ENCODE measurements at regions not wholly inside any gene's neighbourhood (a gene's known extent, or its start where the extent isn't known, plus 50 kb on each side); places are given as distances from the start of the nearest gene placed in this dataset.
"Not testable (repeated sequence)": the region's sequence is repeated elsewhere in the genome, so short reads cannot be mapped to it uniquely, and the experiment has no call there.

DNA sequence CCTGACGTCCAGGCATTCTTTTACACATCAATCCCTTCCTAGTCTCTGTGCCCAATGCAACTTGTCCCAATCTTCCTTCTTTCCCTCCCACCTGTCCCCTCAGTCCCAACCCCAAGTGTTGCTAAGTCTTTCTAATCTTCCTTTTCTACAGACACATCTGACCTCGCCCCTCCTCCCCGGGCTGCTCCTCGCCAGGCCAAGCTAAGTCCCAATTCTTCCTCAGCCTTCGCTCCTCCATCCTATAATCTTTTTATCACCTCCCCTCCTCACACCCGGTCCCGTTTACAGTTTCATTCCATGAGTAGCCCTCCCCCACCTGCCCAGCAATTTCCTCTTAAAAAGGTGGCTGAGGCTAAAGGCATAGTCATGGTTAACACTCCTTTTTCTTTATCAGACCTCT is 413.3 kb upstream of the ST8SIA4 start:
- not testable (repeated sequence) for DNase-seq

DNA sequence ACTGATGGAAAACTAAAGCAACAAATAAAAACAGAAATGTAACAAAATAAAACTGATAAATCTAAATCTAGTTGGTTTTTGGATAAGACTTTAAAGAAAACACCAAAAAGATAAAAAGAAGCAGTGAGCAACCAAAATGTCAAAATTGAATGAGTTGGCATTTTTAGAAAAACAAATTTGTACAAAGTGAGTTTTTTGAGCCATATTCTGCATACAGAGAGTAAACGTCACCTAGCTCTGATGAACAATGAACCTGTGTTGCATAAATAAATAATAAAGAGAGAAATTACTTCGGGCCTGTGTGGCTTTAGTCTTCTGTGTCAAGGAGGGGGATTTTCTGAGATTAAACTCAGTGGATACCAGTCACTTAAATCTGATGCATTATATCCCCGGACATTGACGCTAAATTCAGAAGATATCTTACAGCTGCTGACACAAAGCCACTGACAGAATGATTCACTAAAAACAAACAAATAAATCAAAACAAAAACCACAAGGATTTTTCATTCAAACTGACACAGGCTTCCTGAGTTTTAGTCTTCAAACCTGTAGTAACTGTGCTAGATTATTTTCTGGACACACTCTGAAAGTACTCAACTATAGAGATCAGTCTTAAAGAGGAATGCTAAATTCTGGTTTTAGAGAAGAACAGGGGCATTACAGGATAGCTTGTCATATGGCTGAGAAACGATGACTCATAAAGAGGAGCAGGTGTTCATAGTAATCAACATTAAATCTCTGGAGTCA is 403.5 kb upstream of the ST8SIA4 start:
- no peak for DNase-seq

DNA sequence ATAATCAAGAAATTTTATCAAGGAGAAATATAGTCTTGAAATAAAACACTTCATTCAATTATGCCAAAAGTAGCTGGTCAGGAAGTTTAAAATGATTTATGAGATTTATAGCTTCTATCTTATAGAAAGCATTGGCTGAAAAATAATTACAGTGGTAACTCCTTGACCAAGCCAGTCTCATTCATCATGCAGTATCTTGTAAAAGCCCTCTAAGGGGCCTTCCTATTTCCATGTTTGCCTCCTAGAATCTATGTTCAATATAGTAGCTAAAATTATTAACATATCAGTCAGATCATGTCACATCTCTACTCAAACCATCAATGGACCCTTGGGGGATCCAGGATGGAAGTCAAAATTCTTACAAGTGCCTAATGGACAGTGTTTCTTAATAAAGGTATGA is 393.4 kb upstream of the ST8SIA4 start:
- no peak for DNase-seq

DNA sequence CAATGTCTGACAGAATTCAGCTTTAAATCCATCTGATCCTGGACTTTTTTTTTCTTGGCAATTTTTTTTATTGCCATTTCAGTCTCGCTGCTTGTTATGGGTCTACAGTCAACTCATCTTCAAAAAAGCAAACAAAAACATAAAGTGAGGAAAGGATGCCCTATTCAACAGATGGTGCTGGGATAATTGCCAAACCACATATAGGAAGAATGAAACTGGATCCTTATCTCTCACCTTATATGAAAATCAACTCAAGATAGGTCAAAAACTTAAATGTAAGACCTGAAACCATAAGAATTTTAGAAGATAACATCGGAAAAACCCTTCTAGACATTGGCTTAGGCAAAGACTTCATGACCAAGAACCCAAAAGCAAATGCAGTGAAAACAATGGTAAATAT is 389.1 kb upstream of the ST8SIA4 start:
- DNase-seq: no peak

DNA sequence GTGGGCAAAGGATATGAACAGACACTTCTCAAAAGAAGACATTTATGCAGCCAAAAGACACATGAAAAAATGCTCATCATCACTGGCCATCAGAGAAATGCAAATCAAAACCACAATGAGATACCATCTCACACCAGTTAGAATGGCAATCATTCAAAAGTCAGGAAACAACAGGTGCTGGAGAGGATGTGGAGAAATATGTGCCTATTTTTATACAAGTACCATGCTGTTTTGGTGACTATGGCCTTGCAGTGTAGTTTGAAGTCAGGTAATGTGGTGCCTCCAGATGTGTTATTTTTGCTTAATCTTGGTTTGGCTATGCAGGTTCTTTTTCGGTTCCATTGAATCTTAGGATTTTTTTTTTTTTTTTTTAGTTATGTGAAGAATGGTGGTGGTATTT is 387.7 kb upstream of the ST8SIA4 start:
- not testable (repeated sequence) for DNase-seq

DNA sequence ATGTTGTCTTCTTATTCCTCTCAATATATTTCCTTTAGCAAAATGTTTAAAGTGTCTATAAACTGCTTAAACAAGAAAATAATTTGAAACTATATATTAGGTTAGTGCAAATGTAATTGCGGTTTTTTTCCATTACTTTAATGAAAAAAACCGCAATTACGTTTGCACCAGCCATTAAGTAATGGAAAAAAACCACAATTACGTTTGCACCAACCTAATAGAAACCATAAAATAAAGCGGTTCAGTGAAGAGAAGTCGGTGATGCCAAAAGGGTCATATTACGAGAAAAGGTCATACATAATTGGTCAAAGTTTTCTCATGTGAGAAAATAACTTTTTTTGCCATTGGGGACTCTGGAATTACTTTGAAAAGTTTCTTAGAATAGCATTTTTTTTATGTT is 385.6 kb upstream of the ST8SIA4 start:
- no peak for DNase-seq

DNA sequence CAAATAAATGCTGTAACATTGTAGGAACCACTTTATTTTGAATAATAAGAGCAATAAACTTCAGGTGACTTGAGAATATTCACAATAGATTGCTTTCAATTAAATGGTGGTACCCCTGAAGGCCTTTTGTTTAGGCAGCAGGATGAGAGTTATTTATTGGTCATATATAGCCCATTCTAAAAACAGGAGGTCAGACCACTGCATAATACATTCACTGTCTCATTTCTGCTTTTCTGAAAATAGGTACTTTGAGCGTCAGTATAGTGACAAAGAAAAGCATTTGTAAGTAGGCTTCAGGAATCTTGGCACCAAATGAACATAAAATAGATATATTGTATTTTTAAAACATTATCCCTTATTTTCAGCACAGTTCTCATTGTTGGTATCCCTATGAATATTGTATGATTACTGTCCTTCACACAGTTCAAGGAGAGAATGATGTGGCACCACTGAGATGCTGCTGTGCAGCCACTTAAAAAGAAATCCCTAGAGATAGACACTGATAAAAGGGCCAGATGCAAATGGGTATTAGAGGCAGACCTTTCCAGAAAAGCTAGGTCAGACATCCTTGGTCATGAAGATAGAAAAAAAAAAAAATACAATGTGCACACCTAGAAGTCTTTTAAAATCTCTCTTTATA is 381.8 kb upstream of the ST8SIA4 start:
- DNase-seq: no peak

DNA sequence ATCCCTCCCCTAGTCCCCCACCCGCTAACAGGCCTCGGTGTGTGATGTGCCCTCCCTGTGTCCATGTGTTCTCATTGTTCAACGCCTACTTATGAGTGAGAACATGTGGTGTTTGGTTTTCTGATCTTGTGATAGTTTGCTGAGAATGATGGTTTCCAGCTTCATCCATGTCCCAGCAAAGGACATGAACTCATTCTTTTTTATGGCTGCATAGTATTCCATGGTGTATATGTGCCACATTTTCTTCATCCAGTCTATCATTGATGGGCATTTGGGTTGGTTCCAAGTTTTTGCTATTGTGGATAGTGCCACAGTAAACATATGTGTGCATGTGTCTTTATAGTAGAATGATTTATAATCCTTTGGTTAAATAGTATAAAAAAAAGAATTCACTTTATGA is 380.9 kb upstream of the ST8SIA4 start:
- not testable (repeated sequence) for DNase-seq

DNA sequence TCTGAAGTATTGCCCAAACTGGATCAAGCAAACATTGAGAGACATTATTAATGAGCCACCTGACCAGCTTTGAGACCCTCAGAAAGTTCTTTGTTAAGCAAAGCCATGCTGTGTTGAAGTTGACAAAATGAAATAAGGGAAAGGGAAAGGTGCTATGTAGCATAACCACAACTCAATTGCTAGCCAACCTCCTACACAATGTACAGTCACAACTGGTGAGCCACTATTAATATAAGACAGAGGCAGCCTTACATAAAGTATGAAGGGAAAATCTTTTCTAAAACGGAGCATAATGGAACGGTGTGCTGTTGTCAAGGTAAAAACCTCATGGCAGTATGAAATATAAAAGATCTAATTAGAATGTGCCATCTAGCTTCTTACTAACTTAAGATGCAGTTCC is 375.8 kb upstream of the ST8SIA4 start:
- DNase-seq: no peak

DNA sequence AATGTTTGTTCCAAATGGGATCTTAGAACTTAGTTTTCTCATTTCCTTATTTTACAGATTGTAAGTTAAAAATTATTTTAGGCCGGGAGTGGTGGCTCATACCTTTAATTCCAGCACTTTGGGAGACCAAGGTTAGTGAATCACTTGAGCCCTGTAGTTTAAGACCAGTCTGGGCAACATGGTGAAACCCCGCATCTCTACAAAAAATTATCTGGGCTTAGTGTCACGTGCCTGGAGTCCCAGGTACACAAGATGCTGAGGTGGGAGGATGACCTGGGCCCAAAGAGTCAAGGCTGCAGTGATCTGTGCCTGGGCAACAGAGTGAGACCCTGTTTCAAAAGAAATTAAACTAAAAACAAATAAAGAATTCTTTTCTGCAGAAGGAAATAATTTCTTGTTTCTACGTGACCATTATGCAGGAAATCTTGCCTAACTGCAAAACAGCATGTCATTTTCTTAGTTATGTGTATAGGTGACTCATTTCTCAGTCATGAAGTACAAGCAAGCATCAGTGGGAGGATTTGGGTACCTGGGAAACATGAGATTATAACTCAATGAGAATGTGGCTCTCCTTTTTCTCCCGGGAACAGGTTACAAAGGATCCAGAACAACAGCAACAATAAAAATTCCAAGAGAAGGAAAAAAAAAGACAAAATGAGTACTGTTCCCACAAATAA is 375.1 kb upstream of the ST8SIA4 start:
- no peak for DNase-seq

DNA sequence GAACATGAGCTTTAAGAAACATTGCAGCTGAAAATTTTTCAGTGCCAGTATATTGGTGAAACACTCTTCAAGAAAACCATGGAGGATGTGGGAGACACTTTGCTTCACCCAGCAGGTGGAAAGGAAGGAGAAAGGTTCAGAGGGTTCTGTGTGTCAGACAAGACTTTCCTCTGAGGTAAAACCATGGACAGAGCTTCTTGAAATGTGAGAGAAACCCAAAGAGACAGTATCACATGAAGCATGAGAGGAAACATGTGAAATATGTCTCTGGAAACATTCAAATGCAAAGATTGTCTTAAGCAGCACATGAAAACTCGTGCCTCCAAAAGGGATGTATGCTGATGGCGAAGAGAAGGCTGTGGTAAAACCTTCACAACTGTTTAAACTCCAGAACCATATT is 368.9 kb upstream of the ST8SIA4 start:
- no peak for DNase-seq

DNA sequence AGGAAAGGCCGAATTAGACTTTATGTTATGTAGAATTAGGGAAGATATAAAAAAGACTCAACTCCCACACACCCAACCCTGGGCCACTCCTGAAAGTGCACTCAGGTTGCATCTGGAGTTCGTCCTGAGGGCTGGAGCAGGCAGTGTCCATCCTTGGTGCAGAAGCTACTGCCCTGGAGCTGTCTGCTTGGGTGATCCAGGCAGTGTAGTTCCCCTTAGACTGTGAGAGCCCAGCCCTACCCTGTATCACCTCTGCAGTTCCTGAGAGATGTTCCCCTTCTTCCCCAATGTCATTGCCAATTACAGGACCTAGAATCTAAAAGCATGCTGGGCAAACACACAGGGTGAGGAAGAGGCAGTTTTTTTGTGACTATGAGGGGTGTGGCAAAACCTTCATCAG is 368.3 kb upstream of the ST8SIA4 start:
- DNase-seq: no peak

DNA sequence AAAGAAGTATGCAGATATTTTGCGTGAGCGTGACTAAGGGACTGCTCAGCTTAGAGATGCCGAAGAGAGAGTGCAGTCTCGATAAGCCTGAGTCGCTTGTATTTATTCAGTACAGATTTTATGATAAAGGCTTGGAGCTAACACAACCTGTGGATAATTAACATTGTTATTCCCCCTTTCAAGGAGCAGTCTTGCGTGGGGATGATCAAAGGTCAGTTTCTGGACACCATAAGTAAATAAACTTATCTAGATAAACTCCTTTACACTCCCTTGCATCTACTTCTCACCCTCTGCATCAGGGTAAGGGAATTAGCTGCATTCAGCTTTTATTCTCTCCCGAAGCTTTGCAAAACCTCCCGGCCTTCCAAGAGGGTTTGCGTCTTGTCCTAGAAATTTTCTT is 357.8 kb upstream of the ST8SIA4 start:
- DNase-seq: no peak

DNA sequence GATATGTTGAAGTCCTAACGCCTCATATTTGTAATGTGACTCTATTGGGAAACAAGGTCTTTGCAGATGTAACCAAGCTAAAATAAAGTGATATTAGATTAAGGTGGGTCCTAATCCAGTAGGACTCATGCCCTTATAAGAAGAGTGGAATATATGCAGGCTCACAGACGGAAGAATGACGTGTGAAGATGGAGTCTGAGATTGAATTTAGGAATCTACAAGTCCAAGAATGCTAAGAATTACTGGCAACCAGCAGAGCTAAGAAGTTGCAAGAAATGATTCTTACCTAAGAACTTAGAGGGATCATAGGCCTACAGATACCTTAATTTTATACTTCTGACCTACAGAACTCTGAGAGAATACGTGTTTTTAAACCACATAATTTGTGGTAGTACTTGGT is 350.0 kb upstream of the ST8SIA4 start:
- DNase-seq: no peak

DNA sequence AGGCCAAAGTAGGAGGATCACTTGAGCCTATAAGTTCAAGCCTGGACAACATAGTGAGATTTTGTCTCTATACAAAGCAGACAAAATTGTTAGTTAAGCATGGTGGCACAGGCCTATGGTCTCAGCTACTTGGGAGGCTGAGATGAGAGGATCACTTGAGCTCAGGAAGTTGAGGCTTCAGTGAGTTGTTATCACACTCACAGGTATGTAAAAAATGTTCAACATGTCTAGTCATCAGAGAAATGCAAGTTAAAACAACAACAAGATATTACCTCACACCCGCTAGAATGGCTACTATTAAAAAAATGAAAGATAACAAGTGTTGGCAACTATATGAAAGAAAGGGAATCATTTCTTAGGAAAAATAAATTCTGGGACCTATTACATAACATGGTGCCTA is 341.5 kb upstream of the ST8SIA4 start:
- no peak for DNase-seq

DNA sequence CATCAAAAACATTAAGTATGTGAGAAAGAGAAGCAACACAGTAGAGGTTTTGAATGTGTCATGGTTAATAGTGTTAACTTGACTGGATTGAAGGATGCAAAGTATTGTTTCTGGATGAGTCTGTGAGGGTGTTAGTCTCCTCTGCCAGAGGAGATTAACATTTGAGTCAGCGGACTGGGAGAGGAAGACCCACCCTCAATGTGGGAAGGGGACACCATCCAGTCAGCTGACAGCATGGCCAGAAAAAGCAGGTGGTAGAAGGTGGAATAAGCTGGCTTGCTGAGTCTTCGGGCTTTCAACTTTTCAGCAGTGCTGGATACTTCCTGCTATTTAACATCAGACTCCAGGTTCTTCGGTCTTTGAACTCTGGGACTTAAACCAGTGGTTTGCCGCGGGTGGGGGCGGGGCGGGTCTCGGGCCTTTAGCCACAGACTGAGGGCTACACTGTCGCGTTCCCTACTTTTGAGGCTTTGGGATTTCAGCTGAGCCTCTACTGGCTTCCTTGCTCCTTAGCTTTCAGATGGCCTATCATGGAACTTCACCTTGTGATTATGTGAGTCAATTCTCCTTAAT is 309.9 kb upstream of the ST8SIA4 start:
- no peak for DNase-seq

DNA sequence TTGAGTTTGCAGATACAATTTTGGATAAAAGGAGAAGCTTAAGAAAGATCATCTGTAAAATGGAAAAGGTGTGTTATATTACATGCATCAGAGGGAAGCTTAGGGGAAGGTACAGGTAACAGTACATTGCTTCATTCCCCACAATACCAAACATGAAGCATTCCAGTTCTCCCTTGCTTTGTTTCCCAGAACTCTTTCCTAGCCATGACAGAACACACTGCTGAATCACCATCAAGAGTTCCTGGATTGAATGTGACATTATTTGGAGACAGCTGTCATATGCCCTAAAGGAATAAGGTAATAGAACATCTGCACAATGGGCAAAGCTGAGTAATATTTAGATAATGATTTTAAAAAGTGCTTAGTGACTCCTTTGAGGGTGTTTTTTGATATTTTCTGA is 303.5 kb upstream of the ST8SIA4 start:
- DNase-seq: no peak

DNA sequence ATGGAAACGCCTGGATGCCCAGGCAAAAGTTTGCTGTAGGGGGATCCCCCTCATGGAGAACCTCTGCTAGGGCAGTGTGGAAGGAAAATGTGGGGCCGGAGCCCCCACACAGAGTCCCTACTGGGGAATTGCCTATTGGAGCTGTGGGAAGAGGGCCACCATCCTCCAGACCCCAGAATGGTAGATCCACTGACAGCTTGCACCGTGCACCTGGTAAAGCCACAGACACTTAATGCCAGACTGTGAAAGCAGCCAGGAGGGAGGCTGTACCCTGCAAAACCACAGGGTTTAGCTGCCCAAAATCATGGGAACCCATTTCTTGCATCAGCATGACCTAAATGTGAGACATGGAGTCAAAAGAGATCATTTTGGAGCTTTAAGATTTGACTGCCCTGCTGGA is 302.0 kb upstream of the ST8SIA4 start:
- DNase-seq: not testable (repeated sequence)

DNA sequence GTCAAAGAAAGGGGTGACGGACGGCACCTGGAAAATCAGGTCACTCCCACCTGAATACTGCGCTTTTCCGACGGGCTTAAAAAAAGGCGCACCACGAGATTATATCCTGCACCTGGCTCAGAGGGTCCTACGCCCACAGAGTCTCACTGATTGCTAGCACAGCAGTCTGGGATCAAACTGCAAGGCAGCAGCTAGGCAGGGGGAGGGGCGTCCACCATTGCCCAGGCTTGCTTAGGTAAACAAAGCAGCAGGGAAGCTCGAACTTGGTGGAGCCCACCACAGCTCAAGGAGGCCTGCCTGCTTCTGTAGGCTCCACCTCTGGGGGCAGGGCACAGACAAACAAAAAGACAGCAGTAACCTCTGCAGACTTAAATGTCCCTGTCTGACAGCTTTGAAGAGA is 277.3 kb upstream of the ST8SIA4 start:
- DNase-seq: not testable (repeated sequence)

DNA sequence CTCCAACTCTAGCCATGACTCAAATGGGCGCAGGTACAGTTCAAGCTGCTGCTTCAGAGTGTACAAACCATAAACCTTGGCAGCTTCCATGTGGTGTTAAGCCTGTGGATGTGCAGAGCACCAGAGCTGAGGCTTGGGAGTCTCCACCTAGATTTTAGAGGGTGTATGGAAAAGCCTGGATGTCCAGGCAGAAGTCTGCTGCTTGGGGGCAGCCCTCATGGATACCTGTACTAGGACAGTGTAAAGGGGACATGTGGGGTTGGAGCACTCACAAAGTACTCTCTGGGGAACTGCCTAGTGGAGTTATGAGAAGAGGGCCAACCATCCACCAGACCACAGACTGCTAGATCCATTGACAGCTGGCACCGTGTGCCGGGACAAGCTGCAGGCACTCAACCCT is 273.5 kb upstream of the ST8SIA4 start:
- DNase-seq: no peak

DNA sequence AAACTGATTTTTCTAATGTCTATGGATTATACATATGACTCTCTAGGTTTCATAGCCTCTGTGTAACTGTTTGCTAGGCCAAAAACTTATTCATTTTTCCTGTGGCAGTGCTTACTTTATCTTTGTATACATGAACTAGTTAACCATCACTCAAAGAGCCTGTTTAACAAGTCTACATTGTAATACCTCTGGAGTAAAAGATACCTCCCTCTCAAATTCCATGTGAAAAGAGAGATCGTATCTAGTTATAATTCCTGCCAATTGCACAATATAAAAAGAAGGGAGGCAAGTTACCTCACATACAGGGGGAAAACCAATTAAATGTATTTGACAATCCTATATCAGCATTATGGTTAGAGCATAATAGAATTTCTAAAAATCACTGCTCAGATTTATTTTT is 271.9 kb upstream of the ST8SIA4 start:
- DNase-seq: no peak

DNA sequence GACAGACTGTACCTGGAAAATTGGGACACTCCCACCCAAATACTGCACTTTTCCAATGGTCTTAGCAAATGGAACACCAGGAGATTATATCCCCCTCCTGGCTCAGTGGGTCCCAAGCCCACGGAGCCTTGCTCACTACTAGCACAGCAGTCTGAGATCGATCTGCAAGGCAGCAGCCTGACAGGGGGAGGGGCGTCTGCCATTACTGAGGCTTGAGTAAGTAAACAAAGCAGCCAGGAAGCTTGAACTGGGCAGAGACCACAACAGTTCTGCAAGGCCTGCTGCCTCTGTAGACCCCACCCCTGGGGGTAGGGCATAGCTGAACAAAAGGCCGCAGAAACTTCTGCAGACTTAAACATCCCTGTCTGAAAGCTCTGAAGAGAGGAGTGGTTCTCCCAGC is 260.0 kb upstream of the ST8SIA4 start:
- DNase-seq: no peak

DNA sequence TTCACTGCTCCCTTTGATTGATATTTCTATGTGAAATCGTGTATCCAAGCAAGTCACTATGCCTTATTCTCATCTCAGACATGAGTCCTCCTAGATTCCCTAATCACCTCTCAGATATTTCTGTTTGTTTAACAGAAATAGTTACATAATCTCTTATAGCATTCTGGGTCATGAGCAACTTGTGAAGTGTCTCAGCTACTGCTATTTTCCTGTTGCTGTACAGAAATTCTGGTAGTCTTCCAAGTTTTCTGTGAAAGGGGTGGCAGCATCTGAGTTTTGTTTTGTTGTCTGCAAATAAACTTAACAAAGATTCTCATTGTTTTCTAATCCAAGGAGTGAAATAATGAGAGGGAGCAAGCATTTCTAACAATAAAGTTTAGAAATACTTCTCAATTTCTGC is 256.9 kb upstream of the ST8SIA4 start:
- no peak for DNase-seq

DNA sequence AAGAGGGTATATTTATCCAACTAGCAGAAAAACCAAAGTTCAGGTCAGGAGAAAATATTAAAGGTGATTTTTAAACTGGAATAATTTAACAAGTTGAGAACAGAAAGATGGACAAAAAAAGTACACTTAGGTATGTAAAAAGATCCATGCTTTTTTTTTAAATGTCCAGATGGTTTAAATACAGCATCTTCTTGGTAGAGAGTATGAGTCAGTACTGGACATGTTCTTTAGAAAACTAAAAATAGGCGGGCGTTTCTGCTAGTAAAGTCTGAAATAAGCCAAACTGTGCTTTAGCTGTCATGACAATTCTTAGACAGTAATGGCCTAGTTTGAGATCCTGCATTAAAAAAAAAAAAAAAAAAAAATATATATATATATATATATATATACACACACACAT is 255.9 kb upstream of the ST8SIA4 start:
- DNase-seq: no peak

Measured in CD4-positive, alpha-beta T cell treated with Interleukin-10 for 1 hour (primary cell).